Stimulated activated naive CD8-positive, alpha-beta T cell treated with anti-CD3 and anti-CD28 coated beads, Interleukin-15, Interleukin-2, amounts not matched to agents 100 U/mL and 50 U/mL, for 24 hours (primary cell): ENCODE measurements at regions not wholly inside any gene's neighbourhood (a gene's known extent, or its start where the extent isn't known, plus 50 kb on each side); places are given as distances from the start of the nearest gene placed in this dataset.

Experiments
- ATAC-seq: fragments of 150-1000 bp; cut with Tn5 transposase; one replicate; pipeline ENCODE4 v1.10.0; 2021
- DNase-seq: peaks from one replicate; pipeline ENCODE4 v3.0.0; 2021

DNA sequence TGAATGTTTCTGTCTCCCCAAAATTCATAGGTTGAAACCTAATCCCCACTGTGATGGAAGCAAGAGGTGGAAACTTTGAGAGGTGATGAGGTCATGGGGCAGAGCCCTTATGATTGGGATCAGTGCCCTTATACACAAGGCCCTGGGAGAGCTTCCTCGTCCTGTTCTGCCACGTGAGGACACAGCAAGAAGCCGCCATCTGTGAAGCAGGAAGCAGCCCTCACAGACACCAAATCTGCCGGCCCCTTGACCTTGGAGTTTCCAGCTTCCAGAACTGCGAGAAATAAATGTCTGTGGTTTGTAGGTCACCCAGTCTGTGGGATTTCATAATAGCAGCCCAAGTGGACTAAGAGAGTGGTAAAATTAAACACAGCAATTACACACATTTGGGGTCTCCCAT is 737.4 kb downstream of the UQCRFS1 start:
- DNase-seq (no peak), ATAC-seq (no peak)

DNA sequence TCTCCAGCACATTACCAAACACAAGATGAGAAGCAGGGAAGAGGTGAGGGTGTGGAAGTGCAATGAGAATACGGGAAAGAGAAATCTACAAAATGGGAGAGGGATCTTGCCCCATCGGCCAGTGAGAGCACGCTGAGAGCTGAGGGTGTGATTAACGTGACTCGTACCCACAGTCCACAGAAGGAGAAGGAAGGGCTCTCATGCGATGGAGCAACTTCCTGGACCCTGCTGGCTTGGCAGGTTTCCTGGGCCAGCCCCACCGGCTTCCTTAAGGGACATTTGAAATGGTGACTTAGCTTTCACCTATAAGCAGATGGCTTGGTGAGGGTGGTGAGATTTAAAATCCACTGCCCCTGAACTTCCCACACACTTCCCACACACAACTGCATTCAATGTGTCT is 740.1 kb downstream of the UQCRFS1 start:
- DNase-seq (no peak), ATAC-seq (no peak)

DNA sequence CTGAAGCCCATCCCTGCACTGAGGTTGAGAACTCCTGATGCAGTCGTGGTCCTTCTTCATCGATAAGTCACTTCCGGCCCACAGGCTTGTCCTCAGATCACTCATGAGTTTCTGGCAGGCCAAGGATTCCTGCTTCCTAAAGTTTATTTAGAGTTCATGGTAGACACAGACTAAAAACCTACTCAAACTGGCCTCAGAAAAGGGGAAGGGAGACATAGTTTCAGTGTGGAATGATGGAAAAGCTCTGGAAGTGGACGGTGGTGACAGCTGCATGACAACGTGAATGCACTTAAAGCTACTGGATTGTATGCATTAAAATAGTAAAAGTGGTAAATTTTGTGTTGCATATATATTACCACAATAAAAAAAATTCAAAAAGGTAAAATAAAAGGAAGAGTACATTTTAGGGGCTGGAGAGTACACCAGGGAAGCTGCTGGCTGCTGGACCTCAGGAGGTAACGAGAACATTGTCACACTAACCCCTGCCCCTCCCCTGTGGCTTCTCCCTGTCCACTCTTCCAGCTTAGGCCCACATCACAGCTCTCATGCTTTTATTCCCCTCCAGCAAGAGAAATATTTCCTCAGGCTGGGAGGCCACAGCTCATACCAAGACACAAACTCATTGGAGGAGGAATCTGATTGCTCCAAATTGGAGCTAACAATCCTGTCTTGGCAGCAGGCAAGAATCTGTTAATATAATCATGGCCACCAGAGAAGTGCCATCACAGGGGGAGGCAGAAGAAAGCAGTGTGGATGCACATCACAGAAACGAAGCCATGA is 741.0 kb downstream of the UQCRFS1 start:
- DNase-seq (no peak), ATAC-seq (no peak)

DNA sequence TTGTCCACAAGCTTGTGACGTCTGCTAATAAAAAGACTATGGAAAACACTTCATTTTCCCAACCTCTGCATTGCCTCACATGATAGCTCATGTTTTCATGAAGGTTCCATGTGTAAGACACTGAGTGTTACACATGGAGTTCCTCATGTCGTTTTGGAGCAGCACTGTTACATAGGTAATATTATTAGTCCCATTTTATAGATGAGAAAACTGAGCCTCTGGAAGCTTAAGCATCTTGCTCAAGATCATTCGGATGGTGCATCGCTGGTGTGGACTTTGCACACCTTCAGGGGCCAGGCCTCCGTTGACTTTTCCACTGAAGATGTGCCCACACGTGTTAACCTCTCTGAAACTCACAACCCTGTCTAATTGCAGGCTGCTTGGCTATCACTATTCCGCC is 743.4 kb downstream of the UQCRFS1 start:
- DNase-seq: no peak
- no peak for ATAC-seq

DNA sequence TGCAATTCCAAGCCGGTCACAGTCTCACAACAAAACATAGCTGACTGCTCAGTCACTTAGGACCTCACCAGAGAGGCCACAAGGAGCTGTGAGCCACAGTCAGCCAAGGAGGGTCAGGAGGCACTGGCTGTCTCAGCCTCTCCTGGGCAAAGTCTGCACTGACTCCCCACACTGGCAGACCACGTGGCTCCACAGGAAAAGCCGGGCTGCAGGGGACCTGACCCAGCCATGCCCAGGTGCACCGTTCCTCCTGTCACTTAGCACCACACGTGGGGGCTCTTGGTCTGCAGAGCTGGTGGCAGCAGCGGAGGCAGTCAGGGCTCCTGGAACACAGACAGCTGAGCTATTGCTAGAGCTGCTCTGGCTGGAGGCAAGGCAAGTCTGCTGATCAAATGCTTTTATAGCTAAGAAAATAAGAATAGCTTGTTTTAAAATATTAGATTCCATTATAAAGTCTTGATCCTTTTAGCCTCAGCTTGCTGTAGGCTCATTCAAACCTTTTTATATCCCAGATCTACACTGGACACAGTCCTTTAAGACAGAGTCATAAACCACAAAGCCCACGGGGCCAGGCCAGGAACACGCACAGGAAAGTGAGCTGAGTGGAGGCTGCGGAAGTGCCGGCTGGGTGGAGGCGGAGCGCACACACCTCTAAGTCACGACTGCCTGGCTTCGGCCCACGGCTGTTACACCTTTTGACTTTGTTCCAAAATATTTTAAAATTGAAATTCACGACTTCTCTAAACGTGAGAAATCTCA is 744.1 kb downstream of the UQCRFS1 start:
- DNase-seq: peak; percentile 37
- ATAC-seq: peak; percentile 30

DNA sequence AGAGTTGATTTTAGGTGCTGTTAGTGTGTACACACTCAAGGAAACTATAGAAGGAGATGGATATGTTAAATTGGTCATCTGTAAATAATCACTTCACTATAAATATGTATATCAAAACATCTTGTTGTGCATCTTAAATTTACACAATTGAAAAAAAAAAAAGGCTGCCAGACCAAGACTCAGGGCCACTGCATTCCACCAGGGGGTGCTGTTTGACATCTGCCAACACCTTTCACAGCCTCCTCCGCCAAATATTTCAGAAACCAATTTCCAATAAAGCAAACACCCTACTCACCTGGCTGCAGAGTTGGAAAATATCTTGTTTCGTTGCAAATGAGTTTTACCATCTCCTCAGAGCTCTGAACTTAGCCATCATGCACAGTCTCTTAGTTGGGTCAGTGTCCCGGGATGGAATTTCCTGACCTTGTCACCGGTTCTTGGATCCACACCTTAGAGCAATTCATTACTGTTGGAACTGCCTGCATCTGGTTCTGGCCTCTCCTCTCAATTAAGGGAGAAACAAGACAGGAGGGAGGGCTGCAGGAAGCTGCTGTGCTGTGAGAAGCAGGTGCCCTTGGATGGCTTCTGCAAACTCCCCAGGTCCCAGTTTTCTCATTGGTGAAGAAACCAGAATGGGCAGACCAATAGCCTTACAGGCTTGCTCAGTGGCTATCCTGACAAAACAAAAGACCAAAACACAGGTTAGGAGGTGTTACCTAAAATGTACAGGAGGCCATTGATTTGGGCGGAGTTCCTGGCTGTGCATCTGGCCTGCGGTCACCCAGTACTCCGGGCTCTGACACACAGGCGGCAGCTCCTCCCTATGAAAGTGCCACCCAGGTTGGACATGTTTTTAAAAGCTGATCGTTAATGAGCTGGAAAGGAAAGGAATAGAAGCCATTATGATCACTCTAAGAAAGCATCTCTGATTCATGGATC is 746.6 kb downstream of the UQCRFS1 start:
- DNase-seq (peak; percentile 76), ATAC-seq (no peak)

DNA sequence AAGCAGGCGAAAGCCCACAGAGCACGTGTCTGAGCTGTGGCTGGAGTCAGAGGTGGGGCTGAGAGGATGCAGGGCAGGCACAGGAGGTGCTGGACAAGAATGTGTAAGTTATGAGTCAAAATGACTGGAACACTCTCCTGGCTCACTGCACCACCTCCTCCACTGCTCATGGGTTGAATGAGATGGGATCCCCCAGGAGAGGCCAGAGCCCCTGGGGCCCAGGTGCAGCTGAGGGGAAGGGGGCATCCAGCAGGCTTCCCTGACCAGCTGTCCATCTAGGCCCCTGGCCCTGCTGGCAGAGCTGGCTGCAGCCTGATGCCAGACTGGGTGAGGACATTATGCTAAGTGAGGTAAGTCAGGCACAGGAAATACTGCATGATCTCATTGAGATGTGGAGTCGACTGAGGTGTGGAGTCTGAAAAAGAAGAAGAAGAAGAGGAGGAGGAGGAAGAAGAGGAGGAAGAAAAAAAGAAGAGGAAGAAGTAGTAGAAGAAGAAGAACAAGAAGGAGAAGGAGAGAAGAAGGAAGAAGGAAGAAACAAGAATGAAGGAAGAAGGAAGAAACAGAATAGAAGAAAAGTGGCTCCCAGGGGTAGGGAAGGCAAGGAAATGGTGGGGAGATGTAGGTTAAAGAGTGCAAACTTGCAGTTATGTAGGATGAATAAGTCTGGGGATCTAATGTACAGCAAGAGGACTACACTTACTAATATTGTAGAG is 747.4 kb downstream of the UQCRFS1 start:
- DNase-seq (no peak), ATAC-seq (no peak)

DNA sequence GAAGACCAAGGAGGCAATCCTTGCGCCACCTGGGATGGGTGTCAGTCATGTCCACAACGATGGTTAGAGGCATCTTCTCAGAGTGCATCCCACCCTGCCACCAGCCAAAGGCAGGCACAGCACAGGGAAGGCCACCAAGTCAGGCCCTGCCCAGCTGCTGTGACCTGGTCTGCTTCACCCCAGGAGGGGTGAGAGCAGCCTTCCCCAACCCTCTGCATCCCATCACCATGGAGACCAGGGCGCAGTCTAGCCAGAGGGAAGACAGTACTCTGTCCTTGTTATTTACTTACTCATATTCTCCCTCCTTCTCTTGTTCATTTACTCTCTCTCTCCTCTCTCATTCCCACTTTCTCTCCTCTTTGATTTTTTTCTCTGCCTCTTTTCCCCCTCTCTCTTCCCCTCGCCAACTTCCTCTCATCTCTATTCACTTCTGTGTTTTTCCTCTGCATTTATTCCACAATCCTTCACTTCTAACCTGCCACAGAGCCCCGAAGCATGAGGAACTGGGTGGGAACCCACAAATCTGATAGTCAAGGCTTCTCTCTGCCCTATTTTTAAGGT is 749.4 kb downstream of the UQCRFS1 start:
- no peak for DNase-seq
- no peak for ATAC-seq

DNA sequence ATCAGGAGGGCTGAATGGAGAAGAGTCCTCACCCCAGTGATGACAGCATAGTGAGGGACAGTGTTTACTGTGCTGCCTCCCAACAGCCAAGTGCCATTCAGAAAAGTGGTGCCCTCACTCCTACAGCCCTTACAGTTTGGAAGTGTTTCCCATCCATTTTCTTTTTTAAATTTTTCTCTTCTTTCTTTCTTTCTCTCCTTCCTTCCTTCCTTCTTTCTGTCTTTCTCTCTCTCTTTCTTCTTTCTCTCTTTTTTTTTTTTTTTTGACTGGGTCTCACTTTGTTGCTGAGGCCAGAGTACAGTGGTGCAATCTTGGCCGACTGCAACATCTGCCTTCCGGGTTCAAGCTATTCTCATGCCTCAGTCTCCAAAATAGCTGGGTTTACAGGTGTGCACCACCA is 755.3 kb downstream of the UQCRFS1 start:
- no peak for ATAC-seq
- DNase-seq: no peak

DNA sequence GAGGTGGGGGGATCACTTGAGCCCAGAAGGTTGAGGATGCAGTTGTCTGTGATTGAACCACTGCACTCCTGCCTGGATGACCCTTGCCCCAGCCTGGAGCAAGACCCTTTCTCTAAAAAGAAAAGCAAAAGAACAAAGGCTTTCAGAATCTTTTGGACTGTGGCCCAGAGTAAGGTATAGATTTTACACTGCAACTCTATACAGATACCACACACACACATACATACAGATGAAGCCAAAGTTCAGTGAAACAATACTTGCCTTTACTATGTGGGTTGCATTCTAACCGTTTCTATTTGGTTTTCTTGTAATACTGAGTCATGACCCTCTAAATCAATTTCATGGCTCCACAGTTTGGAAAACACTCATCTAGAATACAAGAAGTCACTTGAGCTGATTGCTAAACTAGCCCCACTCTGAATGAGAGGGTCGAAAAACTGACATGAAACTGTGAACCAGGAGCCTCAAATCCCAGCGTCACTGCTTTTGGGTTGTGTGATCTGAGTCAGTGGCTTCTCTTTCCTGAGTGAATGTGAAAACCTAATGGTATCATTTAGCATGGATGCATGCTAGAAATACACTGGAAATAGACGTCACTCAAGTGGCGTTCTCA is 756.1 kb downstream of the UQCRFS1 start:
- DNase-seq: no peak
- peak; percentile 23 for ATAC-seq

DNA sequence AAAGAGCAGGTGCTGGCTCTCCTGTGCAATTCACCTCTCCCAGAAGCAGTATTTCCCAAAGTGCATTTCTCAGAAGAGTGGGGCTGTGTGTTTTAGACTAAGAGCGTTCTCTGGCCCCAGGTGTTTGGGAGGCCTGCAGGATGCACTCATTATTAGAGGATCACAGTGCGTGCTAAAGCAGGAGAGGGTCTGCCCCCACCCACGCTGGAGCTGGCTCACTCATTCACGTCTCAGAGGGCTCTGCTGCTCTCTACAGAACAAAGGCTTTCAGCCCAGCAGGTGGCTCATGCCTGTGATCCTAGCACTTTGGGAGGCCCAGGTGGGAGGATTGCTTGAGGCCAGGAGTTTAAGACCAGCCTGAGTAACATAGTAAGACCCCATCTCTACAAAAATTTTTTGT is 756.7 kb downstream of the UQCRFS1 start:
- ATAC-seq: peak; percentile 57
- DNase-seq: peak; percentile 12

DNA sequence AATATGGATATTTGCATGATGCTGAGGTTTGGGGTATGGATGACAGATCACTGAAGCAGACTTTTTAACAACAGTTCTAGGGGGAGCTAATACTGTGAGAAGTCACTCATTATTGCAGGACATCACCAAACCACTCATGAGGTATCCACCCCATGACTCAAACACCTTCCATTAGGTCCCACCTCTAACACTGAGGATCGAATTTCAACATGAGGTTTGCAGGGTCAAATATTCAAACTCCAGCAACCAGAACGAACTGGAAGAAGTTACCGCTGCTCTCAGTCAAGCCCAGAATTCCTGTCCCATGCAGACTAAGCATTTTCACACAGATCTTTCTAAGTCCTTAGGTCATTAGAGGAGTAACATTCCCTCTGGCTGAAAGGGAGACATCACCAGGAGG is 758.9 kb downstream of the UQCRFS1 start:
- DNase-seq (no peak), ATAC-seq (no peak)

DNA sequence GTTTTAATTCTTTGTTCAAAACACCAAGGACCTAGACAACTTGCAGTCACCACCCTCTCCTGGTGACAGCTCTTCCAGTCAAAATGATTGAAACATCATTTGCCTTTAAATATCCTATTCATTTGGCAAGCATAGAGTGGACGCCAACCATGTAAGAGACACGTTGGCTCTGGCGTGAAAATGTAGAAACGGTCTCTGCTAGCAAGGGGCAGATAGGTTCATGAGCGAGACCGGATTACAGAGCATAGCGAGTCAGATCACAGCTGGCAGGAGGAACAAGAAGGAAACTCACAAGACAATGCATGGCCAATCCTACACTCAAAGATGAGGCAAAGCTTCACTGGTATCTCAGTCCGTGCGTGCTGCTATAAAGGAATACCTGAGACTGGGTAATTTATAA is 759.5 kb downstream of the UQCRFS1 start:
- DNase-seq (no peak), ATAC-seq (no peak)

DNA sequence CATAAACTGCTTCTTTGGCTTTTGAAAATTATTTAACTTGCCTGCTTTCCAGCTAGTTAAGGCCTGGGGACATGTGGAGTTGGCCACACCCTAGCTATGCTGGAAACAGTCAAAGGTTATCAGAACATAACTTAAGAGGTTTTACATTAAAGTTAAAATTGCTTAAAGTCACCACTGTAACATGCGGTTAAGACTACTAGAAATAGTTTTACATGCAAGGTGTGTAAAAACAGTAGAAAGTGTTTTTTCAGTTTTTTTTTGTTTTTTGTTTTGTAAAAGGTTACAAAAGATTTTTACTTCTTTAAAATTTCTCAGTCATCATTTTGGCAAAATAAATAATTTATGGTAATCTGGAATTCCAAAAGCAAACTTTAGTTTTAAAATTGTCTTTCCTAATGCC is 763.1 kb downstream of the UQCRFS1 start:
- DNase-seq: no peak
- no peak for ATAC-seq

DNA sequence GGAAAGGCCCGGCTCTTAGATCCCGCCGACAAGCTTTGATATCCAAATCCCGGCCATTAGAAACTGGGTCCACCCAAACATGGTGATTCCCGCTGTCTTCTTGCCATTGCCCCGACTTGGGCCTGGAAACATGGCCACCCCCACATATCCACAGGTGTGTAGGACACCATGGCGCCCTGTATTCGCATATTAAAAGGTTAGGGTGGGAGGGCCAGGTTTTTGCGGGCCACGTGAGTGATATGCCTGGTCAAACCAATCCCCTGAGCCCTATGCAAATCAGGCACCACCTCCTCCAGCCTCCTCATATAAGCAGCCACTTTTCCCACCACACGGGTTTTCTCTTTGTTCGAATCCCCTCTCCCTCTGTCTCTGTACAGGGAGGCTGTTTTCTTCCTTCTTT is 766.4 kb downstream of the UQCRFS1 start:
- ATAC-seq (no peak), DNase-seq (no peak)

DNA sequence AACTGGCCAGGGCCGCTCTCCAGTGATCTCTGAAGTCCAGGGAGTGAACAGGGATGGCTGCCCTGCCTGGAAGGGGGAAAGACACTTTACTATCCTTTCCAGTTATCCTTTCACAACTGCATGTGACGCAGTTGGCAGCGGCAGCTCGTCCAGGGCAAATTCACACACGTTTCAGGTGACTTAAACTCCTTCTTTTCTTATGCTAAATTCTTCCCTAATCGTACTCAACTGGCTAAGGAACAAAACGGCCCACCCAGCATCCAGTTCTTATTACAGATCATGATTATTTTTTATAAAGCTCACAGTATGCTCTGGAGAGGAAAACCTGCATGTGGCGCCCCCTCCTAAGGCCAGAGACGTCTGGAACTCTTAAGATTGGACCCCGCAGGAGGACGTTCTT is 767.1 kb downstream of the UQCRFS1 start:
- ATAC-seq: no peak
- DNase-seq: no peak

DNA sequence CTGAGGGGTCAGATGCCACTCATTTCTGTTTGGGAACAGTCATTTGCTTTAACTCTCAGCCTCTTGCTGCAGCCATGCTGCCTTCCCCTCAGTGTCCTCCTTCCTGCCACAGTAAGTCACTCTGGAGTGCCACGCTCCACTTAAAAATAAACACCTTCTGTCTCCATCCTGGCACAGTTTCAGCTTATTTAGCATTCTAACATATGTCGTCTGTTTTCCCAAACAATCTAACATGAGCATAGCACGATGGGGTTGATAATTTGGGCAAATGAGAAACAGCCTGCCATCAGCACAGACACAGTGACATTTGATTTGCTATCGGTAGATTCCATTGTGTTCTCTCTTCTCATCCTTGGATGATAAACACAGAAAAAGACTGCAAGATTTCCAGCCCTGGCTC is 768.6 kb downstream of the UQCRFS1 start:
- ATAC-seq (no peak), DNase-seq (no peak)

DNA sequence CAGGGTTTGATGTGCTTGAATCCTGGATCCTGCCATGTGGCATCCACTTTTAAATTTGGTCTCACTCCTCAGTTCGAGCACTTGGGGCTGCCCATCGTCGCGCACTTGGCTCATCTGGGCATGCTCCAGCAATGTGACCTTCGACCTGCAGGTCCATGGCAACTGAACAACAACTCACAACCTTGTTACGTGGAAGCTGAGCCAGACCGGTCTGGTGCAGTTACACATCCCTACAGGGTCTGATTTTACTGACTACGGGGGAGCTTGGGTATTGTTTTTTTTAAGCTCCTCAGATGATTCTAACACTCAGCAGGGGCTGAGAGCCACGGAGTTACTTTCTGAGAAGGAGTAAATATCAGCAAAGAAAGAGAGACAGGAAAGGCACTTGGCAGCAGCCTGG is 769.6 kb downstream of the UQCRFS1 start:
- DNase-seq: no peak
- no peak for ATAC-seq

DNA sequence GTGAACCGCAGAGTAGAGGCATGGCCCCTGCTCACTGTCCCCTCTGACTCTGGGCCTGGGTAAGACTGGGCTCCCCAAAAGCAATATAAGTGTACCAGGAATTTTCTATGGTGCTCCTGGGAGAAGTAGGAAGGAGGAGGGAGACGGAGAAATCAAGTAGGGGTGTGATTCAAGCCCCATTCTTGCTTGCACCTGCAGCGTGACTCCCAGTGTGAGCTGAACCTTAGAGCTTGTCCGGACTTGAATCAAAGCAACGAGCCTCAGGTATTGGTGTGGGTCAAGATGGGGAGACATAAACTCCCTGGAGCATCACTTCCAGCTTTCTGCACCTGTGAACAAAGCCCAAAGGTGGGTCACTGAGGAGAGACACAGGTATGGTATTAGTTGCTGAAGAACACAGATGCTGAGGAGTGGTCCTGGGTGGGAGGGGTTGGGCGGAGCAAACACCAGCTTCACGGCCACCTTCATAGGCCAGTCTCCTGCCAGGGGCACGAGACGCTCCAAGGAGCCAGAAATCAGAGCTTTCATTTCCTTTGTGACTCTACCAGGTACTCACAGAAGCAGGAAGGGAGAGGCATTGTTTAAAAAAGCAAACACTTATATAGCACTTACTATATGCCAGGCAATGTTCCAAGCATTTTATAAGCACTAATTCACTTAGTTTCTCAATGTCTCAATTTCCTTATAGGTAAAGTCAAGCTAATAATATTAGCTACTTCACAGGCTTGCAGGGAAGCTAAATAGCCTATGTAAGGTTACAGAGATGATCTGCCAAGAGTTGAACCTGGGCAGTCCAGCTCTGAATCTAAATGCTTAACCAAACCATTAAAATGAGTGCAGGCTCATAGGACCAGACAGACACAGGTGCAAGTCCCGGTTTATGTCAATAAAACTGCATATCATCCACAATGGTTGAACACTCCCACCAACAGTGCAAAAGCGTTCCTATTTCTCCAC is 775.3 kb downstream of the UQCRFS1 start:
- DNase-seq (no peak), ATAC-seq (no peak)

DNA sequence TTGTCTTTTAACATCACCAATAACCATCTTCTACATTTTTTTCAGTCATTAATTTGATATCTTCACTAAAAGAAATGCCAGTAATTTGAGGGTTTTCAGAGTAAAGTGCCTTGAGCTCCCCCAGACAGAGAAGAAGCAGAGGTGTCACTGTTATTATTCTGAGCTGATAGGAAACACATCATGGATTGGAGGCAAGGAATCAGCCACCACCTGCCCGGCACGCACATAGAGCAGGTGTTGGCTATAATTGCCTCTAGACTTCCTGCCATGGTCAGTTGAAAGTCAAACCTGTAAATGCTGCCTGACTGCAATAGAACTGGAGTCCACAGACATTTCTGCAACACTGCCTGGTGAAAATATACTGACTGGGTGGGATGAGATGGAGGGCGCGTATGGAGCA is 776.6 kb downstream of the UQCRFS1 start:
- no peak for ATAC-seq
- DNase-seq: no peak
